Uterus (tissue), 3 donors: ENCODE measurements at regions not wholly inside any gene's neighbourhood (a gene's known extent, or its start where the extent isn't known, plus 50 kb on each side); places are given as distances from the start of the nearest gene placed in this dataset.

Source experiments
- DNase-seq, 2 donors: peaks; one replicate each; pipeline ENCODE4 v3.0.0-alpha.2; 2019 to 2020
- H3K27ac ChIP-seq, 2 donors: fragments of 200-600 bp; sonication (generic); 1 replicate in 1 of 2; 2 replicates in 1 of 2; pipeline ENCODE4 v1.5.1; 2016 to 2018
- H3K27me3 ChIP-seq, 2 donors: fragments of 200-600 bp; sonication (generic); one replicate each; pipeline ENCODE4 v1.5.1; 2018 to 2019; ENCODE audit warnings: control low read depth in 1 of 2
- H3K36me3 ChIP-seq, 2 donors: fragments of 200-600 bp; sonication (generic); one replicate each; pipeline ENCODE4 v1.5.1; 2019; ENCODE audit warnings: control low read depth in 1 of 2
- H3K4me1 ChIP-seq, 2 donors: fragments of 200-600 bp; sonication (generic); one replicate each; pipeline ENCODE4 v1.5.1; 2018 to 2019; ENCODE audit warnings: control low read depth in 1 of 2
- H3K4me3 ChIP-seq, 2 donors: fragments of 200-600 bp; sonication (generic); 1 replicate in 1 of 2; 2 replicates in 1 of 2; pipeline ENCODE4 v1.5.1; 2018 to 2019; ENCODE audit warnings: mild to moderate bottlenecking in 1 of 2
- H3K9me3 ChIP-seq, 2 donors: fragments of 200-600 bp; sonication (generic); one replicate each; pipeline ENCODE4 v1.5.1; 2019; ENCODE audit warnings: control low read depth in 1 of 2
- CTCF ChIP-seq, 4 experiments: fragments of 200-600 bp in 2 of 4; fragments of 450-650 bp in 2 of 4; sonication (generic) in 2 of 4; IDR thresholded peaks; one replicate each; pipeline ENCODE4 v1.5.1; 2016 to 2019; ENCODE audit warnings: antibody characterized with exemption in 4 of 4, mild to moderate bottlenecking in 2 of 4, moderate library complexity in 1 of 4
- POLR2A ChIP-seq, 2 donors: fragments of 450-650 bp; IDR thresholded peaks; one replicate each; pipeline ENCODE4 v1.6.1; 2016; ENCODE audit warnings: antibody characterized with exemption in 2 of 2, mild to moderate bottlenecking in 1 of 2, moderate library complexity in 1 of 2
- intact Hi-C: fragments of 100-400 bp; cut with DNase I; formaldehyde crosslinking; loops from one replicate; pipeline ENCODE4 v1.15.1; 2023; ENCODE audit warnings: low total_unique reads
- donor health status: DM: yes; HTN: yes; CAD: no.

- Histone ChIP-seq H3K36me3 (no peaks in the 10 kb centered on the region), H3K27ac (peak overlapping the region in 1 of 2 donors; percentile 37), H3K27me3 (no peaks in the 10 kb centered on the region), H3K9me3 (no peaks in the 10 kb centered on the region), H3K4me3 (no peak overlapping the region), H3K4me1 (peaks cover 0 to under 1% of the 10 kb centered on the region in 2 donors)
- DNase-seq, result peak in 1 of 2 donors; percentile 15
- TF ChIP-seq POLR2A (IDR thresholded peaks at IDR 0.05) (no peak), CTCF (IDR thresholded peaks at IDR 0.05) (no peak)
- intact Hi-C loops, result no loop called here
These were observed 99.8 kb upstream of the NEUROD1 start for GRCh38 chr2:181780047-181780651.

GRCh38 chr2:181780657-181781056, 100.3 kb upstream of the NEUROD1 start:
- DNase-seq, result no peak
- Histone ChIP-seq H3K27ac (peak overlapping the region in 1 of 2 donors; percentile 37), H3K4me1 (peaks cover 0 to 5% of the 10 kb centered on the region in 2 donors), H3K36me3 (no peaks in the 10 kb centered on the region), H3K9me3 (no peaks in the 10 kb centered on the region), H3K4me3 (no peak overlapping the region), H3K27me3 (no peaks in the 10 kb centered on the region)
- TF ChIP-seq CTCF (IDR thresholded peaks at IDR 0.05), result no peak
- TF ChIP-seq POLR2A (IDR thresholded peaks at IDR 0.05), result no peak
- intact Hi-C loops, result no loop called here

GRCh38 chr2:181781078-181781786, 100.9 kb upstream of the NEUROD1 start:
- Histone ChIP-seq H3K9me3 (no peaks in the 10 kb centered on the region), H3K4me1 (peaks cover 0 to 5% of the 10 kb centered on the region in 2 donors), H3K36me3 (no peaks in the 10 kb centered on the region), H3K27ac (no peak overlapping the region), H3K4me3 (no peak overlapping the region), H3K27me3 (no peaks in the 10 kb centered on the region)
- no peak for DNase-seq
- TF ChIP-seq CTCF (IDR thresholded peaks at IDR 0.05) (no peak), POLR2A (IDR thresholded peaks at IDR 0.05) (no peak)
- intact Hi-C loops, result no loop called here

- Histone ChIP-seq H3K4me3 (no peak overlapping the region), H3K4me1 (peaks cover 0 to 5% of the 10 kb centered on the region in 2 donors), H3K36me3 (no peaks in the 10 kb centered on the region), H3K9me3 (no peaks in the 10 kb centered on the region), H3K27me3 (no peaks in the 10 kb centered on the region), H3K27ac (no peak overlapping the region)
- intact Hi-C loops, result no loop called here
- DNase-seq, result no peak
- TF ChIP-seq CTCF (IDR thresholded peaks at IDR 0.05) (no peak), POLR2A (IDR thresholded peaks at IDR 0.05) (no peak)
These were observed 102.3 kb upstream of the NEUROD1 start for GRCh38 chr2:181782660-181783059.

- DNase-seq, result no peak
- H3K36me3 ChIP-seq, result no peaks in the 10 kb centered on the region
- H3K27me3 ChIP-seq, result no peaks in the 10 kb centered on the region
- intact Hi-C loops, result no loop called here
- TF ChIP-seq POLR2A (IDR thresholded peaks at IDR 0.05) (no peak), CTCF (IDR thresholded peaks at IDR 0.05) (no peak)
- H3K4me1 ChIP-seq, result peaks cover 0 to 5% of the 10 kb centered on the region in 2 donors
- H3K9me3 ChIP-seq, result no peaks in the 10 kb centered on the region
- H3K4me3 ChIP-seq, result no peak overlapping the region
- peak overlapping the region; percentile 37 to 38 for H3K27ac ChIP-seq
These were observed 104.2 kb upstream of the NEUROD1 start for GRCh38 chr2:181784556-181784955.
